Keratinocyte (primary cell): ENCODE measurements at regions not wholly inside any gene's neighbourhood (a gene's known extent, or its start where the extent isn't known, plus 50 kb on each side); places are given as distances from the start of the nearest gene placed in this dataset.

ENCODE experiments used
- DNase-seq: peaks from one replicate; pipeline ENCODE4 v3.0.0-alpha.2; 2011; ENCODE audit warnings: low read depth, missing footprints, low spot score
- FAIRE-seq: peaks from 2 replicates; lab custom pipeline; 2011; peaks lifted over from hg19 to GRCh38; lab: Jason Lieb, UNC
- H2AFZ ChIP-seq: 2 replicates; pipeline ENCODE4 v1.6.0; 2012; ENCODE audit warnings: low read length, control low read depth, inconsistent platforms; ENCODE audit not compliant: control insufficient read depth
- H3K27ac ChIP-seq: 2 replicates; pipeline ENCODE4 v1.5.1; 2011; ENCODE audit warnings: low read length; ENCODE audit not compliant: control insufficient read depth, insufficient read depth
- H3K27me3 ChIP-seq: 3 replicates; pipeline ENCODE4 v1.6.0; 2011; ENCODE audit warnings: low read length; ENCODE audit not compliant: control insufficient read depth, insufficient read depth; ENCODE audit errors: extremely low read depth
- H3K36me3 ChIP-seq, 2 experiments: 2 replicates in 1 of 2; 3 replicates in 1 of 2; pipeline ENCODE4 v1.5.1; 2011; ENCODE audit warnings: low read length in 2 of 2, mild to moderate bottlenecking in 1 of 2; ENCODE audit not compliant: control insufficient read depth in 2 of 2, insufficient read depth in 2 of 2; ENCODE audit errors: extremely low read depth in 1 of 2
- H3K4me1 ChIP-seq: 3 replicates; pipeline ENCODE4 v1.5.1; 2011; ENCODE audit warnings: low read length; ENCODE audit not compliant: control insufficient read depth, insufficient read depth; ENCODE audit errors: extremely low read depth
- H3K4me2 ChIP-seq: 3 replicates; pipeline ENCODE4 v1.6.0; 2011; ENCODE audit warnings: low read depth, low read length; ENCODE audit not compliant: control insufficient read depth, insufficient read depth; ENCODE audit errors: extremely low read depth
- H3K4me3 ChIP-seq, 3 experiments: fragments of 200-600 bp in 1 of 3; sonication (generic) in 1 of 3; 2 replicates in 2 of 3; 3 replicates in 1 of 3; pipeline ENCODE4 v1.5.1; 2011 to 2016; ENCODE audit warnings: low read length in 3 of 3, mild to moderate bottlenecking in 3 of 3, control low read depth in 2 of 3, inconsistent platforms in 1 of 3, low read depth in 1 of 3, mixed read lengths in 1 of 3, mixed run types in 1 of 3, moderate library complexity in 1 of 3; ENCODE audit not compliant: control insufficient read depth in 2 of 3, insufficient read depth in 2 of 3; ENCODE audit errors: extremely low read depth in 1 of 3
- H3K79me2 ChIP-seq: 2 replicates; pipeline ENCODE4 v1.6.0; 2012; ENCODE audit warnings: low read length; ENCODE audit not compliant: control insufficient read depth, insufficient read depth
- H3K9ac ChIP-seq: 3 replicates; pipeline ENCODE4 v1.6.0; 2011; ENCODE audit warnings: low read length; ENCODE audit not compliant: control insufficient read depth, insufficient read depth; ENCODE audit errors: extremely low read depth
- H3K9me1 ChIP-seq: 3 replicates; pipeline ENCODE4 v1.6.0; 2011; ENCODE audit warnings: low read length; ENCODE audit not compliant: control insufficient read depth, insufficient read depth; ENCODE audit errors: extremely low read depth
- H3K9me3 ChIP-seq: 2 replicates; pipeline ENCODE4 v1.5.1; 2012; ENCODE audit warnings: low read depth, low read length; ENCODE audit not compliant: control insufficient read depth
- H4K20me1 ChIP-seq: 3 replicates; pipeline ENCODE4 v1.6.0; 2011; ENCODE audit warnings: low read length; ENCODE audit not compliant: control insufficient read depth, insufficient read depth; ENCODE audit errors: extremely low read depth
- EZH2 ChIP-seq: IDR thresholded peaks from one replicate; pipeline ENCODE4 v1.6.1; 2012; ENCODE audit warnings: inconsistent platforms, mild to moderate bottlenecking, low read length, moderate library complexity
- dilution Hi-C: fragments of 300-500 bp; cut with MboI; formaldehyde crosslinking; loops from one replicate; pipeline ENCODE4 v1.7.0; 2020; ENCODE audit warnings: low sequenced_read_pairs; ENCODE audit not compliant: extremely low pct_ligation_motif_present
- TF ChIP-seq, protein P1 (sequence below), 3 experiments: IDR thresholded peaks in 1 of 3; conservative IDR thresholded peaks in 1 of 3; optimal IDR thresholded peaks in 1 of 3; 2 replicates in 2 of 3; 3 replicates in 1 of 3; pipeline versions ENCODE3 to v1.5.1; 2011; ENCODE audit warnings: low read length in 3 of 3, mild to moderate bottlenecking in 3 of 3, moderate library complexity in 2 of 3, control low read depth in 1 of 3, inconsistent platforms in 1 of 3; ENCODE audit not compliant: insufficient read depth in 2 of 3; ENCODE audit errors: extremely low read depth in 1 of 3

DNA sequence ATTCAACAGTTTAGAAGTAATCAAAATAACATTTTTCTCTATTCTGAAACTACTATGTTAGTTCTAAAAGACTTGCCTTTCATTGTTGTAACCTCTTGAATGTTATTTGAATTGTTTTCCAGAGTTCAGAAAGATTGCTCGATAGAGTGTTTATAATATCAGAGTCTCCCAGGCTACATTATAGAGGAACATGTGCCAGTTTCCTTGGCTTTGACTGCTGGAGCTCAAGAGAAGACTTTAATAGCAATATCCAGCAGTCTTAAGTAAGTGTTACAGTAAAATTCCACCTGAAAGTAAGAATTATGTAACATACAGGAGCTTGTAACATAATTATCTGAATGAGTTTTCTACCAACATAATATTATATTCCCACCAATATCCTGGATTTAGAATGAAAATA, 991.8 kb upstream of the ADGRB3 start:
- H4K20me1 ChIP-seq: no peaks in the 10 kb centered on the region
- H3K79me2 ChIP-seq: no peaks in the 10 kb centered on the region
- FAIRE-seq (no peak), DNase-seq (no peak)
- H3K27ac ChIP-seq: no peak overlapping the region
- H3K9me3 ChIP-seq: no peaks in the 10 kb centered on the region
- H3K27me3 ChIP-seq: no peaks in the 10 kb centered on the region
- H2AFZ ChIP-seq: no peak overlapping the region
- H3K36me3 ChIP-seq: no peaks in the 10 kb centered on the region
- dilution Hi-C loops: no loop called here
- H3K9ac ChIP-seq: no peak overlapping the region
- no peak overlapping the region for H3K4me2 ChIP-seq
- TF ChIP-seq, protein P1, sequence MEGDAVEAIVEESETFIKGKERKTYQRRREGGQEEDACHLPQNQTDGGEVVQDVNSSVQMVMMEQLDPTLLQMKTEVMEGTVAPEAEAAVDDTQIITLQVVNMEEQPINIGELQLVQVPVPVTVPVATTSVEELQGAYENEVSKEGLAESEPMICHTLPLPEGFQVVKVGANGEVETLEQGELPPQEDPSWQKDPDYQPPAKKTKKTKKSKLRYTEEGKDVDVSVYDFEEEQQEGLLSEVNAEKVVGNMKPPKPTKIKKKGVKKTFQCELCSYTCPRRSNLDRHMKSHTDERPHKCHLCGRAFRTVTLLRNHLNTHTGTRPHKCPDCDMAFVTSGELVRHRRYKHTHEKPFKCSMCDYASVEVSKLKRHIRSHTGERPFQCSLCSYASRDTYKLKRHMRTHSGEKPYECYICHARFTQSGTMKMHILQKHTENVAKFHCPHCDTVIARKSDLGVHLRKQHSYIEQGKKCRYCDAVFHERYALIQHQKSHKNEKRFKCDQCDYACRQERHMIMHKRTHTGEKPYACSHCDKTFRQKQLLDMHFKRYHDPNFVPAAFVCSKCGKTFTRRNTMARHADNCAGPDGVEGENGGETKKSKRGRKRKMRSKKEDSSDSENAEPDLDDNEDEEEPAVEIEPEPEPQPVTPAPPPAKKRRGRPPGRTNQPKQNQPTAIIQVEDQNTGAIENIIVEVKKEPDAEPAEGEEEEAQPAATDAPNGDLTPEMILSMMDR (optimal IDR thresholded peaks at IDR 0.05 in 1 of 3, IDR thresholded peaks at IDR 0.05 in 1 of 3, conservative IDR thresholded peaks at IDR 0.05 in 1 of 3; ENCODE audit: extremely low read depth in 1 of 3, insufficient read depth in 2 of 3, low read length in 3 of 3): no peak
- no peak for TF ChIP-seq EZH2
- H3K4me3 ChIP-seq: no peak overlapping the region
- H3K9me1 ChIP-seq: no peaks in the 10 kb centered on the region
- H3K4me1 ChIP-seq: no peaks in the 10 kb centered on the region

DNA sequence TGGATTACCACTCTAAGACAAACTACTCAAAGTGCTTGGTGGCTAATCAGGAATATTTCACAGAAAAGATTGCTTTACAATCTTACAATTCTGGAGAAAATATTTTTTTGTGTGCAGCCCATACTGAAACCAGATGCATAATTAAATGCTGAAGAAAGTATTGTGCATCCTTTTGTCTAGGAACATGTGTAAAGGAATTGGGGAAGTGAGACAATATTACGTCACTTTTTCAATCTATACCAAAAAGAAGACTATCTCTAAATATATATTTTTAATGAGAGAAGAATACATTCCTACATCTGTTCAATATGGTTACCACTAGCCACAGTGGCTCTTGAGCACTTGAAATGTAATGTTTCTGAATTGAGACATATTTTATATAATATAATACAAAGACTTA, 992.5 kb upstream of the ADGRB3 start:
- DNase-seq: no peak

More for the DNA sequence above, 992.5 kb upstream of the ADGRB3 start:
- Histone ChIP-seq H2AFZ (no peak overlapping the region), H3K36me3 (no peaks in the 10 kb centered on the region), H3K4me2 (no peak overlapping the region), H4K20me1 (no peaks in the 10 kb centered on the region), H3K27ac (no peak overlapping the region), H3K27me3 (no peaks in the 10 kb centered on the region), H3K4me1 (no peaks in the 10 kb centered on the region), H3K79me2 (no peaks in the 10 kb centered on the region), H3K9me1 (no peaks in the 10 kb centered on the region), H3K9me3 (no peaks in the 10 kb centered on the region), H3K4me3 (no peak overlapping the region), H3K9ac (no peak overlapping the region)
- no peak for TF ChIP-seq EZH2
- TF ChIP-seq, protein P1 (optimal IDR thresholded peaks at IDR 0.05 in 1 of 3, IDR thresholded peaks at IDR 0.05 in 1 of 3, conservative IDR thresholded peaks at IDR 0.05 in 1 of 3; ENCODE audit: extremely low read depth in 1 of 3, insufficient read depth in 2 of 3, low read length in 3 of 3): no peak
- no peak for FAIRE-seq
- dilution Hi-C loops: no loop called here
